A549 (cell line): ENCODE measurements at regions not wholly inside any gene's neighbourhood (a gene's known extent, or its start where the extent isn't known, plus 50 kb on each side); places are given as distances from the start of the nearest gene placed in this dataset.

Source experiments
- CHD2 ChIP-seq: fragments of 150-350 bp; IDR thresholded peaks from 2 replicates; pipeline ENCODE4 v1.6.1; 2014; ENCODE audit warnings: low read length; ENCODE audit not compliant: partially characterized antibody
- CTCF ChIP-seq: fragments of >200 bp; sonication (Bioruptor Twin); formaldehyde crosslinking; IDR thresholded peaks from 3 replicates; pipeline ENCODE4 v1.5.1; 2016
- ESRRA ChIP-seq: fragments of 150-350 bp; IDR thresholded peaks from 2 replicates; pipeline ENCODE4 v1.6.1; 2014; ENCODE audit warnings: mild to moderate bottlenecking, low read length, borderline replicate concordance
- MAX ChIP-seq: IDR thresholded peaks from 2 replicates; pipeline ENCODE4 v1.6.1; 2012
- RFX5 ChIP-seq: fragments of 450-650 bp; IDR thresholded peaks from 2 replicates; pipeline ENCODE4 v1.7.1; 2014; ENCODE audit warnings: antibody characterized with exemption, mild to moderate bottlenecking, moderate library complexity

GRCh38 chr4:178351185-178351584, 908.9 kb upstream of the AGA start:
- TF ChIP-seq CHD2, result no peak
- no peak for TF ChIP-seq ESRRA
- no peak for TF ChIP-seq CTCF
- no peak for TF ChIP-seq MAX
- TF ChIP-seq RFX5, result no peak
